ENCODE measurements at regions not wholly inside any gene's neighbourhood (a gene's known extent, or its start where the extent isn't known, plus 50 kb on each side); places are given as distances from the start of the nearest gene placed in this dataset.

GRCh38 chr5:120368923-120369715, 95.0 kb upstream of the PRR16 start:
- Histone ChIP-seq H3K27me3 (replicated peaks in 1 of 4; ENCODE audit: control extremely low read depth in 1 of 4, control insufficient read depth in 3 of 4, insufficient read depth in 4 of 4, low read length in 3 of 4) (no peaks in the 10 kb centered on the region), H3K4me2 (replicated peaks; ENCODE audit: low read depth, low read length, poor library complexity, severe bottlenecking) (no peak overlapping the region), H2AFZ (ENCODE audit: insufficient read depth, low read depth, low read length, poor library complexity, severe bottlenecking) (no peak overlapping the region), H3K27ac (ENCODE audit: low read length in 2 of 2) (no peak overlapping the region), H3K4me1 (ENCODE audit: control insufficient read depth in 2 of 2, insufficient read depth in 2 of 2, low read length in 2 of 2) (no peaks in the 10 kb centered on the region), H3K36me3 (replicated peaks in 1 of 2; ENCODE audit: control extremely low read depth in 1 of 2, control insufficient read depth in 1 of 2, extremely low read depth in 1 of 2, insufficient read depth in 2 of 2, low read length in 1 of 2) (no peaks in the 10 kb centered on the region), H3K4me3 (ENCODE audit: control extremely low read depth in 1 of 5, extremely low read depth in 1 of 5, insufficient read depth in 1 of 5, low read depth in 2 of 5, low read length in 4 of 5) (no peak overlapping the region), H3K9ac (ENCODE audit: low read length) (no peak overlapping the region), H3K9me3 (ENCODE audit: control extremely low read depth in 1 of 3, control insufficient read depth in 2 of 3, insufficient read depth in 1 of 3, low read length in 2 of 3) (peaks cover 0 to 11% (median 0%) of the 10 kb centered on the region in 3 donors), H4K20me1 (ENCODE audit: control insufficient read depth, insufficient read depth, low read length, poor library complexity, severe bottlenecking) (no peaks in the 10 kb centered on the region), H3K79me2 (ENCODE audit: control insufficient read depth, insufficient read depth, low read length) (no peaks in the 10 kb centered on the region)
- TF ChIP-seq CTCF (IDR thresholded peaks at IDR 0.05) (no peak), EZH2 (IDR thresholded peaks at IDR 0.05; ENCODE audit: borderline replicate concordance, insufficient read depth, low read depth, low read length, poor library complexity, severe bottlenecking) (no peak)
- CTCF ChIA-PET = no interaction called here
- intact Hi-C loops (cut with micrococcal nuclease) = no loop called here
- H3K27ac Mint-ChIP-seq = no peak overlapping the region
- H3K4me1 Mint-ChIP-seq = no peaks in the 10 kb centered on the region
- H3K9me3 Mint-ChIP-seq (ENCODE audit: insufficient read depth) = no peaks in the 10 kb centered on the region
- POLR2A ChIA-PET = no interaction called here
- 76% methylated on average over 8 of the region's 8 CpGs for whole genome bisulfite sequencing (ENCODE audit: insufficient coverage)
- no peak for DNase-seq
- no peaks in the 10 kb centered on the region for H3K27me3 Mint-ChIP-seq
- no peak overlapping the region for H3K4me3 Mint-ChIP-seq
- ATAC-seq (ENCODE audit: low read depth) = no peak

DNA sequence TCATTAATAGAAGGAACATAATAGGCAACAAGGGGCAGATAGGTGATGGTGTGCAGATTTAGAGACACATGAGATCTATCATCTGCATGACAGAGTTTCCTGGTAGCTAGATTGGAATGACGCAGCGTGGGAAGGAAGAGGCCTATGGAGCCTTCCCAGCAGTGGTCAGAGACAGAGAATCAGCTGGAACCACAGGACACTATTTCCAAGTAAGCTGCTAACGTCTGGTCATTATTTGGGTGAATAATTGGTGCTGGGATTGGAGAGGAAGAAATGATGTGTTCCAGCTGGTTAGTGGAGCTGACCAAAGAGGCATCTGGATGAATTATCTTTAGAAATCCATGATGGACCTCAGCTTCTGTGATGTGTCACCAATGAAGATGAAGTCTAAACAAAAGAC, 91.2 kb upstream of the PRR16 start:
- H3K4me2 ChIP-seq (replicated peaks; ENCODE audit: low read depth, low read length, poor library complexity, severe bottlenecking) = no peak overlapping the region
- Mint-ChIP-seq H3K27ac (no peak overlapping the region), H3K4me1 (no peaks in the 10 kb centered on the region), H3K27me3 (no peaks in the 10 kb centered on the region), H3K4me3 (no peak overlapping the region), H3K9me3 (ENCODE audit: insufficient read depth) (no peaks in the 10 kb centered on the region)
- H3K4me3 ChIP-seq (ENCODE audit: control extremely low read depth in 1 of 5, extremely low read depth in 1 of 5, insufficient read depth in 1 of 5, low read depth in 2 of 5, low read length in 4 of 5) = no peak overlapping the region
- no peaks in the 10 kb centered on the region for H3K36me3 ChIP-seq (replicated peaks in 1 of 2; ENCODE audit: control extremely low read depth in 1 of 2, control insufficient read depth in 1 of 2, extremely low read depth in 1 of 2, insufficient read depth in 2 of 2, low read length in 1 of 2)
- ATAC-seq (ENCODE audit: low read depth) = no peak
- 50% methylated on average over 1 of the region's 3 CpGs for WGBS (ENCODE audit: insufficient coverage)
- no peak overlapping the region for H3K9ac ChIP-seq (ENCODE audit: low read length)
- no peaks in the 10 kb centered on the region for H3K79me2 ChIP-seq (ENCODE audit: control insufficient read depth, insufficient read depth, low read length)
- TF ChIP-seq CTCF (IDR thresholded peaks at IDR 0.05) (no peak), EZH2 (IDR thresholded peaks at IDR 0.05; ENCODE audit: borderline replicate concordance, insufficient read depth, low read depth, low read length, poor library complexity, severe bottlenecking) (no peak)
- H2AFZ ChIP-seq (ENCODE audit: insufficient read depth, low read depth, low read length, poor library complexity, severe bottlenecking) = no peak overlapping the region
- H3K27ac ChIP-seq (ENCODE audit: low read length in 2 of 2) = no peak overlapping the region
- no peaks in the 10 kb centered on the region for H3K27me3 ChIP-seq (replicated peaks in 1 of 4; ENCODE audit: control extremely low read depth in 1 of 4, control insufficient read depth in 3 of 4, insufficient read depth in 4 of 4, low read length in 3 of 4)
- H4K20me1 ChIP-seq (ENCODE audit: control insufficient read depth, insufficient read depth, low read length, poor library complexity, severe bottlenecking) = no peaks in the 10 kb centered on the region
- intact Hi-C loops (cut with micrococcal nuclease) = no loop called here
- no peak for DNase-seq
- peaks cover 0 to 9% (median 0%) of the 10 kb centered on the region in 3 donors for H3K9me3 ChIP-seq (ENCODE audit: control extremely low read depth in 1 of 3, control insufficient read depth in 2 of 3, insufficient read depth in 1 of 3, low read length in 2 of 3)
- ChIA-PET CTCF (no interaction called here), POLR2A (no interaction called here)
- no peaks in the 10 kb centered on the region for H3K4me1 ChIP-seq (ENCODE audit: control insufficient read depth in 2 of 2, insufficient read depth in 2 of 2, low read length in 2 of 2)

Data from B cell (primary cell).